ENCODE measurements at regions not wholly inside any gene's neighbourhood (a gene's known extent, or its start where the extent isn't known, plus 50 kb on each side); places are given as distances from the start of the nearest gene placed in this dataset.

DNA sequence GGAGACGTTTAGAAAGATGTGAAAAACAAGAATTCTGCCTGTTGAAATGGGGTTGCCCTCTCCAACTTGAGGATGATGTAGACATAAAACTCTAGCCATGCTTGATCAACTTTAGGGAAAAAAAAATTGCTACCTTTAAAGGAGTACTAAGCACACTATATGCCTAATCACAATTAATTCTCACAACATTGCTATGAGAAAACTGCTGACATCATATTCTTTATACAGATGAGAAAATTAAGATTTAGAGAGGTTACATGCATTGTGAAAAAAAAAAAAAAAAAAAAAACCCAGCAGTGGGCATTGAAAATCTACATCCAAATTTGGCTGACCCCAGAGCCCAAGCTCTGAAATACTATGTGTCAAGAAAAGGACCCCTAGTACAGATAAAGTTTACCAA lies 617.2 kb upstream of the ADGRL2 start:
- TF ChIP-seq, protein P1, sequence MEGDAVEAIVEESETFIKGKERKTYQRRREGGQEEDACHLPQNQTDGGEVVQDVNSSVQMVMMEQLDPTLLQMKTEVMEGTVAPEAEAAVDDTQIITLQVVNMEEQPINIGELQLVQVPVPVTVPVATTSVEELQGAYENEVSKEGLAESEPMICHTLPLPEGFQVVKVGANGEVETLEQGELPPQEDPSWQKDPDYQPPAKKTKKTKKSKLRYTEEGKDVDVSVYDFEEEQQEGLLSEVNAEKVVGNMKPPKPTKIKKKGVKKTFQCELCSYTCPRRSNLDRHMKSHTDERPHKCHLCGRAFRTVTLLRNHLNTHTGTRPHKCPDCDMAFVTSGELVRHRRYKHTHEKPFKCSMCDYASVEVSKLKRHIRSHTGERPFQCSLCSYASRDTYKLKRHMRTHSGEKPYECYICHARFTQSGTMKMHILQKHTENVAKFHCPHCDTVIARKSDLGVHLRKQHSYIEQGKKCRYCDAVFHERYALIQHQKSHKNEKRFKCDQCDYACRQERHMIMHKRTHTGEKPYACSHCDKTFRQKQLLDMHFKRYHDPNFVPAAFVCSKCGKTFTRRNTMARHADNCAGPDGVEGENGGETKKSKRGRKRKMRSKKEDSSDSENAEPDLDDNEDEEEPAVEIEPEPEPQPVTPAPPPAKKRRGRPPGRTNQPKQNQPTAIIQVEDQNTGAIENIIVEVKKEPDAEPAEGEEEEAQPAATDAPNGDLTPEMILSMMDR (IDR thresholded peaks at IDR 0.05) = no peak
- no peak for TF ChIP-seq POLR2A (IDR thresholded peaks at IDR 0.05)
